ENCODE measurements at regions not wholly inside any gene's neighbourhood (a gene's known extent, or its start where the extent isn't known, plus 50 kb on each side); places are given as distances from the start of the nearest gene placed in this dataset.

DNA sequence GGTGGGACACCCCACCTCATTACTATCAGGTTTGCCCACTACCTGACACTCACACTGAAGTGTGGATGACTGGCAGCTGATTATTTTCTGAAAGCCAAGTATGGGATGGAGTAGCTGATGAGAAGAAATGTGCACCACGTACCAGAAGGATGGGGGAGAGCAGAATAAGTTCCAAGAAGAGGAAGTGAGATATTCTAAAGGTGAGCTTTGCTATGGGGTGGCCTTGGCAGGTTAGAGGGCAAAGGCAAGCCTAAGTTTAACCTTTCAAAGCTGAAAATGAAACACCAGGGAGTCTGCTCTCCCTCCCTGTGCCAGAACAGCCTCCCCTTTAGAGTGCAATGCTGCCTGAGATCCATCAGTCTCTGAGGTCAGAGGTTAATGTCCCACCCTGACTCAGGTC lies 196.1 kb upstream of the OSR1 start:
- no peak for TF ChIP-seq POLR2A (IDR thresholded peaks at IDR 0.05)
- TF ChIP-seq, protein P1, sequence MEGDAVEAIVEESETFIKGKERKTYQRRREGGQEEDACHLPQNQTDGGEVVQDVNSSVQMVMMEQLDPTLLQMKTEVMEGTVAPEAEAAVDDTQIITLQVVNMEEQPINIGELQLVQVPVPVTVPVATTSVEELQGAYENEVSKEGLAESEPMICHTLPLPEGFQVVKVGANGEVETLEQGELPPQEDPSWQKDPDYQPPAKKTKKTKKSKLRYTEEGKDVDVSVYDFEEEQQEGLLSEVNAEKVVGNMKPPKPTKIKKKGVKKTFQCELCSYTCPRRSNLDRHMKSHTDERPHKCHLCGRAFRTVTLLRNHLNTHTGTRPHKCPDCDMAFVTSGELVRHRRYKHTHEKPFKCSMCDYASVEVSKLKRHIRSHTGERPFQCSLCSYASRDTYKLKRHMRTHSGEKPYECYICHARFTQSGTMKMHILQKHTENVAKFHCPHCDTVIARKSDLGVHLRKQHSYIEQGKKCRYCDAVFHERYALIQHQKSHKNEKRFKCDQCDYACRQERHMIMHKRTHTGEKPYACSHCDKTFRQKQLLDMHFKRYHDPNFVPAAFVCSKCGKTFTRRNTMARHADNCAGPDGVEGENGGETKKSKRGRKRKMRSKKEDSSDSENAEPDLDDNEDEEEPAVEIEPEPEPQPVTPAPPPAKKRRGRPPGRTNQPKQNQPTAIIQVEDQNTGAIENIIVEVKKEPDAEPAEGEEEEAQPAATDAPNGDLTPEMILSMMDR (IDR thresholded peaks at IDR 0.05), result no peak
